Type B pancreatic cell (in vitro differentiated cells): ENCODE measurements at regions not wholly inside any gene's neighbourhood (a gene's known extent, or its start where the extent isn't known, plus 50 kb on each side); places are given as distances from the start of the nearest gene placed in this dataset.

Experiments
- DNase-seq: peaks from one replicate; pipeline ENCODE4 v3.0.0; 2021; ENCODE audit warnings: mixed read lengths; ENCODE audit not compliant: unreplicated experiment; ENCODE audit errors: extremely low spot score
- H3K27ac Mint-ChIP-seq: 2 replicates; pipeline ENCODE4 v1.8.0; 2021; ENCODE audit warnings: mild to moderate bottlenecking, mixed read lengths
- H3K27me3 Mint-ChIP-seq: 2 replicates; pipeline ENCODE4 v1.8.0; 2021; ENCODE audit warnings: mixed read lengths
- H3K36me3 Mint-ChIP-seq: 2 replicates; pipeline ENCODE4 v1.8.0; 2021; ENCODE audit warnings: mixed read lengths
- H3K4me1 Mint-ChIP-seq: one replicate; pipeline ENCODE4 v1.8.0; 2021; ENCODE audit warnings: mixed read lengths; ENCODE audit not compliant: unreplicated experiment
- H3K4me3 Mint-ChIP-seq: 2 replicates; pipeline ENCODE4 v1.8.0; 2021; ENCODE audit warnings: mild to moderate bottlenecking, mixed read lengths
- H3K9me3 Mint-ChIP-seq: 2 replicates; pipeline ENCODE4 v1.8.0; 2021; ENCODE audit warnings: mixed read lengths
- TF ChIP-seq, protein P1 (sequence below): fragments of 200-600 bp; sonication (generic); conservative IDR thresholded peaks from 2 replicates; pipeline ENCODE4 v1.5.0; 2021; ENCODE audit warnings: antibody characterized with exemption, mild to moderate bottlenecking

DNA sequence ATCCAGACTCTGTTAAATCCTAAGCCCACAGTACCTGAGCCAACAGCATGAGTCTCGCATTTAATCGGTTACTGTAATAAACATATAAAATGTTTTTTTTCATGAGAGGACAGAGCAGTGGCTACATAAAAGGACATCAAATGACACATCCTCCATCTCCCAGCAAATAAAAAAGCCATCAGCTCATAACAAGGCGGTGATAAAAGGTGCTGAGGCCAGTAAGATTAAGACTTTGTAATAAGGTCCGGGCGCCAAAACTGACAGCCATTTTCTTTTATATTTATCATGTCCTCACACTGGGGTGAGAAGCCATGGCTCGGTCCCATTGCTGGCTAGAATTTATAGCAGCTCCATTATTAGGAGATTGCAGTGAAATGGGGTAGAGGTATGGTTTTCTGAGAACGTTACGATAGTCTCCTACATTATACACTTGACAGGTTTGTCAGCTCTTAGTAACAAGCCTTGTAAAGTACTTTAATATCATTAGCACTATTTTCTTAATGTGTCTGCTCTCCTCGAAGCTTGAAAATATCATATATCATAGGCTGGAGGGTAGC, 977.8 kb upstream of the NR2F2 start:
- TF ChIP-seq, protein P1, sequence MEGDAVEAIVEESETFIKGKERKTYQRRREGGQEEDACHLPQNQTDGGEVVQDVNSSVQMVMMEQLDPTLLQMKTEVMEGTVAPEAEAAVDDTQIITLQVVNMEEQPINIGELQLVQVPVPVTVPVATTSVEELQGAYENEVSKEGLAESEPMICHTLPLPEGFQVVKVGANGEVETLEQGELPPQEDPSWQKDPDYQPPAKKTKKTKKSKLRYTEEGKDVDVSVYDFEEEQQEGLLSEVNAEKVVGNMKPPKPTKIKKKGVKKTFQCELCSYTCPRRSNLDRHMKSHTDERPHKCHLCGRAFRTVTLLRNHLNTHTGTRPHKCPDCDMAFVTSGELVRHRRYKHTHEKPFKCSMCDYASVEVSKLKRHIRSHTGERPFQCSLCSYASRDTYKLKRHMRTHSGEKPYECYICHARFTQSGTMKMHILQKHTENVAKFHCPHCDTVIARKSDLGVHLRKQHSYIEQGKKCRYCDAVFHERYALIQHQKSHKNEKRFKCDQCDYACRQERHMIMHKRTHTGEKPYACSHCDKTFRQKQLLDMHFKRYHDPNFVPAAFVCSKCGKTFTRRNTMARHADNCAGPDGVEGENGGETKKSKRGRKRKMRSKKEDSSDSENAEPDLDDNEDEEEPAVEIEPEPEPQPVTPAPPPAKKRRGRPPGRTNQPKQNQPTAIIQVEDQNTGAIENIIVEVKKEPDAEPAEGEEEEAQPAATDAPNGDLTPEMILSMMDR: no peak
- Mint-ChIP-seq H3K27me3 (no peaks in the 10 kb centered on the region), H3K4me3 (no peak overlapping the region)

DNA sequence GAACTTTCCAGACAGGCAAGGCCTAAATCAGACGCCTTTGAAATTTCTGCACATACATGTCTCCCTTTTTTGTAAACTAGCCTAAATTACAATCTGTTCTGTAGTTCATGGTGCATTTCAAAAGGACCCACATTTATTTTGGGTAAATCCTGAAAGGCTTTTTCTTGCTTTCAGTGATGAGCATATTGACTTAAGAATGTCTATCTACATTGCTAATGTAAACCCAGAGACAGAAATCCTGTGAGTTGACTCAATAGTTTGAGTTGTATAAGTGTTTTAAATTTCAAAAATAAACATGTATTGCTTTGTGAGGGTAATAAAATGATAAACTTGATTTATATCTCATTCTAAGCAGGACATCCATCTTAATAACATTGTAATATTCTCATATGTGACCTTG, 977.0 kb upstream of the NR2F2 start:
- no peaks in the 10 kb centered on the region for H3K36me3 Mint-ChIP-seq
- no peaks in the 10 kb centered on the region for H3K4me1 Mint-ChIP-seq
- no peaks in the 10 kb centered on the region for H3K9me3 Mint-ChIP-seq
- no peak for DNase-seq
- H3K4me3 Mint-ChIP-seq: no peak overlapping the region
- no peak overlapping the region for H3K27ac Mint-ChIP-seq
- H3K27me3 Mint-ChIP-seq: no peaks in the 10 kb centered on the region
- TF ChIP-seq, protein P1: no peak

More for the DNA sequence above, 977.8 kb upstream of the NR2F2 start:
- H3K9me3 Mint-ChIP-seq: no peaks in the 10 kb centered on the region
- DNase-seq: no peak
- H3K4me1 Mint-ChIP-seq: no peaks in the 10 kb centered on the region
- no peak overlapping the region for H3K27ac Mint-ChIP-seq
- H3K36me3 Mint-ChIP-seq: no peaks in the 10 kb centered on the region

DNA sequence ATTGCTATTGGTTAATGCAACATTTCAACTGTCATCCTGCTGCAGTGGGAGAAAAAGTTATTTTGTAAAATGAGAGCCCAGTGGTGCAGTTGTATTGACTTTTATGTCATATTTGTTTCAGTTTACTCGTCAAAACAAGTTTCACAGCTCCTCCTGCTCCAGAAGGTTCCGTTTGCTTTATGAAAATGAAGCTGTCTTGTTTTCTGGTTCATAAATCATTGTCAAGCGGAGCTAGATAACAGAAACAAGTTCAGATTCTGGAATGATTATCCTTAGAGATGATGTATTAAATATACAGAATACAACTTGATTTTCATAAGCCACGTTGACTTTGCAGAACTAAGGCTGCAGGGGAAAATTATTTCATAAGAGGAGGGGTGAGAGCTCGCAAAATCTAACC, 970.5 kb upstream of the NR2F2 start:
- Mint-ChIP-seq H3K9me3 (peaks cover 10% of the 10 kb centered on the region), H3K4me3 (no peak overlapping the region), H3K4me1 (peaks cover 10% of the 10 kb centered on the region), H3K27me3 (no peaks in the 10 kb centered on the region), H3K27ac (no peak overlapping the region), H3K36me3 (peaks cover 3% of the 10 kb centered on the region)
- no peak for DNase-seq
- TF ChIP-seq, protein P1: no peak

DNA sequence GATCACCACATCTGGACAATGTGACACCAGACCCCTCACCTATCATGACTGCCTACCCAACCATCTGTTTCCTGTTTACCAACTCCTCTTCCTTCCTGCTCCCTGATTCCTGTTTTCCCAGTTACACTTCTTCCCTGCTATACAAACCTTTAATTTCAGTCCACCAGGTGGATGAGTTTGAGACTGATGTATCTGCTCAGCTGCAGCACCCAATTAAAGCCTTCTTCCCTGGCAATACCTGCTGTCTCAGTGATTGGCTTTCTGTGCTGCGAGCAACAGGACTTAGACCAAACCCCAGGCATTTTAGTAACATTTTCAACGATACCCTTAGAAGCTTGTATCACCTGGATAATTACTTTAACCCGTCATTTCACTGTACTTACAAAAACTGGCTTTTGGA, 968.2 kb upstream of the NR2F2 start:
- H3K27ac Mint-ChIP-seq: no peak overlapping the region
- TF ChIP-seq, protein P1: no peak
- peaks cover 3% of the 10 kb centered on the region for H3K36me3 Mint-ChIP-seq
- H3K27me3 Mint-ChIP-seq: no peaks in the 10 kb centered on the region
- DNase-seq: no peak
- no peak overlapping the region for H3K4me3 Mint-ChIP-seq
- peaks cover 29% of the 10 kb centered on the region for H3K4me1 Mint-ChIP-seq
- H3K9me3 Mint-ChIP-seq: peaks cover 10% of the 10 kb centered on the region

DNA sequence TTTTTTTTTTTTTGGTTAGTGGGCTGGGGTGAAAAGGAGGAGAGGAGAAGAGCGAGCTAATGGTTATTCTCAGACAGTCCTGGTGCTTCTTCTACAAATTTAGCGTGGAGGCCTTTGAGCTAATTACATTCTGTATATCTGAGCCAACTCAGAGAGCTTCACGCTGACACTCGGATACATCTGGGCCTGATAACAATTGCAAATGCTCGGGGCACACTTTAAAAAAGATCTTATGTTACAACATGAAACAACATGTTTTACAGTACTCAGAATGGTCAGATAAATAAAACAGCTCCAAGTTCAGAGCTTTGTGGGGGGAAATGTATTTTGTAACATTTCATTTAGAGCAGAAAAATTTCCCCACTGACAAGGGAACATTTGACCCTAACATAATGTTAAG, 966.9 kb upstream of the NR2F2 start:
- Mint-ChIP-seq H3K4me1 (peaks cover 36% of the 10 kb centered on the region), H3K27me3 (no peaks in the 10 kb centered on the region), H3K27ac (no peak overlapping the region), H3K4me3 (no peak overlapping the region), H3K9me3 (peaks cover 10% of the 10 kb centered on the region), H3K36me3 (peaks cover 3% of the 10 kb centered on the region)
- TF ChIP-seq, protein P1: no peak
- DNase-seq: no peak
